AG09319 (cell line): ENCODE measurements at regions not wholly inside any gene's neighbourhood (a gene's known extent, or its start where the extent isn't known, plus 50 kb on each side); places are given as distances from the start of the nearest gene placed in this dataset.
A peak's percentile ranks its signal among the peaks of the same experiment; 100 is the strongest.
"Not testable (repeated sequence)": the region's sequence is repeated elsewhere in the genome, so short reads cannot be mapped to it uniquely, and the experiment has no call there.

Source experiments
- DNase-seq: peaks from one replicate; pipeline ENCODE4 v3.0.0-alpha.2; 2010; ENCODE audit warnings: low read depth; ENCODE audit errors: extremely low read depth
- TF ChIP-seq, protein P1 (sequence below): IDR thresholded peaks from 2 replicates; pipeline ENCODE4 v1.5.1; 2011; ENCODE audit warnings: low read depth, mild to moderate bottlenecking, inconsistent platforms, low read length, moderate library complexity

DNA sequence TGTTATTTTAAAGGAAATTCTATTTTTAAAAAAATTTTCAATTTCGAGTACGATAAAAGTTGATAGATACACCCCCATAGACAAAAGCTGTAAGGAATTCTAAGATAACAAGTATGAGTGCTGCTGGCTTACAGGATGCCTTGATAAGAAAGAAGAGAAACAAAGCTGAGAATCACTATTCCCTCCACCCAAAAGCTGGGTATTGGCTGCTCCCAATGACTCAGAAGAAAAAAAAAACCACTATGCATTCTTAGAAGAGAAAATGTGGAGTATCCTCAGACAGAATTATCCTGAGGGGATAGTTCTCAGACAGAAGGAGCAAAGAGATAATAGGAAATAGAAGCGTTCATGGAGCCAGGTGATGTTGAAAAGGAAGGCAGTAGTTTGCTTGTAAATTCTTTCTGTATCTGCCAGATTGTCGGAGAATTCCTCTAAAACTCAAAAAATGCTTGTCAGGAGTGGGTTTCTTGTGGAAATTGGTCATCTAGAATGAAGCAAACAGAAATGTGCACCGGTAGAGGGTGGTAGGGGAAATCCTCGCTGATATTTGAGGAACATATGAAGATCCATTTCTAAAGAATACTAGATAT, 217.5 kb upstream of the ADAMTS3 start:
- no peak for DNase-seq
- TF ChIP-seq, protein P1, sequence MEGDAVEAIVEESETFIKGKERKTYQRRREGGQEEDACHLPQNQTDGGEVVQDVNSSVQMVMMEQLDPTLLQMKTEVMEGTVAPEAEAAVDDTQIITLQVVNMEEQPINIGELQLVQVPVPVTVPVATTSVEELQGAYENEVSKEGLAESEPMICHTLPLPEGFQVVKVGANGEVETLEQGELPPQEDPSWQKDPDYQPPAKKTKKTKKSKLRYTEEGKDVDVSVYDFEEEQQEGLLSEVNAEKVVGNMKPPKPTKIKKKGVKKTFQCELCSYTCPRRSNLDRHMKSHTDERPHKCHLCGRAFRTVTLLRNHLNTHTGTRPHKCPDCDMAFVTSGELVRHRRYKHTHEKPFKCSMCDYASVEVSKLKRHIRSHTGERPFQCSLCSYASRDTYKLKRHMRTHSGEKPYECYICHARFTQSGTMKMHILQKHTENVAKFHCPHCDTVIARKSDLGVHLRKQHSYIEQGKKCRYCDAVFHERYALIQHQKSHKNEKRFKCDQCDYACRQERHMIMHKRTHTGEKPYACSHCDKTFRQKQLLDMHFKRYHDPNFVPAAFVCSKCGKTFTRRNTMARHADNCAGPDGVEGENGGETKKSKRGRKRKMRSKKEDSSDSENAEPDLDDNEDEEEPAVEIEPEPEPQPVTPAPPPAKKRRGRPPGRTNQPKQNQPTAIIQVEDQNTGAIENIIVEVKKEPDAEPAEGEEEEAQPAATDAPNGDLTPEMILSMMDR = no peak

DNA sequence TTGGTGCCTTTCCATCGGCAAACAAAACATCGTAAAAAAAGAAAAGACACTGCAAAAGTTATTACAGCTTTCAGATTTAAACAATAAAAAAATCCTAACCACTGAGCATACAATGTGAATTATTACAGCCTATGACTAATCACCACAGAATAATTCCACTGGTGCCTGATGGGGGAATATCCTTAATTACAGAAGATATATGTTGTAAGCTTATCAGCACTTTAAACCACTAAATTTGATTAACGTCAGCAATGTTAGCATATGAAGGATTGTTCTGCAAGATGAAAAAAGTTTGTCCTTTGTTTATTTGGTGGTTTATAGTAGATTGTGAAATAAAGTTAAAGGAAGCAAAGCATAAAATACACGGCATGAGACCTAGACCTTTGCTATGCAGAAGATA, 210.2 kb upstream of the ADAMTS3 start:
- no peak for DNase-seq
- TF ChIP-seq, protein P1 = no peak

DNA sequence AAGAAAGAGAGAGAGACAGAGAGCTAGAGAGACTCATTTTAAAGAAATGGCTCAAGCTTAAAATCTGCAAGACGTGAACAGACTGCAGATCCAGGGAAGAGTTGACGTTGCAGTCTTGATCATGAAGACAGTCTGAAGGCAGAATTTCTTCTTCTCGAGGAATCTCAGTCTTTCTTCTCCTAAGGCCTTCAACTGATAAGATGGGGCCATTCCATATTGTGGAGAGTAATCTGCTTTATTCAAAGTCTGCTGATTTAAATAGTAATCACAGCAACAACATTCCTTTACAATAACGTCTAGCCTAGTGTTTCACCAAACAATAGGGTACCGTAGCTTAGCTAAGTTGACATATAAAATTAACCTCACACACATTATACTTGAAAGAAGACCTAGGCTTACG, 208.4 kb upstream of the ADAMTS3 start:
- no peak for DNase-seq
- TF ChIP-seq, protein P1 = no peak

DNA sequence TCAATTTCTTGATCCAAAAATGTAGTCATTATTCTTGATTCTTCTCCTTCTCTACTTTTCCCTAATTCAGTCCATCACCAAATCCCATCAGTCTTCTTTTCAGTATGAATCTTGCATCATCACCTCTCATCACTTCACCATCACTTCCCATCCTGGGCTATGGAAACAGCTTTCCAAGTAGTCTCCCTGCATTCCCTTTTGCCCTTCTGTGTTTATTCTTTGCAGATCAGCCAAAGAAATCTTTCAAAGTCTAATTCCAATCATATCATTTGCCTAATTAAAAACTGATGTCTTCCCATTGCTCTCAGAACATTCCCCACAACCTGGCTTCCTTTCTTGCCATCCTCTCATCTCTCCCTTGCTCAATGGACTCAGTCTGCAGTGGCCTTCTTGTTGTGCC, 201.7 kb upstream of the ADAMTS3 start:
- DNase-seq = peak; percentile 15
- TF ChIP-seq, protein P1 = no peak

DNA sequence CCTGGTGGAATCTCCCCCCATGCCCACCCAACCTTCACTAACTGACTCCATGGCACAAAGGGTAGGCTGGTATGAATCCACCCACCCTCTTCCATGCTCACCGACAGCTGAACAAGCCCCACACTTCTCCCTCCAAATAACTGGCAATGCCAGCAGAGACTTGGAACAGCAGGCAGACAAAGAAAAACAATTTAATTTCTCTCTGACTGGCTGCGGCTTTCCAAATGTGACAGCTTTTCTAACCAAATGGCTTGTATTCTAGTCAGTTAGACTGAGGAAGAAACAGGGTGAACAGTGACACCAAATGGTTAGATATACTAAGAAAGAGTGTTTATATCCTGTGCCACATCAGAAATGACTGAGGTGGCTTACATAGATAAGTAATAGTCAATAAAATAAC, 199.3 kb upstream of the ADAMTS3 start:
- TF ChIP-seq, protein P1 = no peak
- no peak for DNase-seq

DNA sequence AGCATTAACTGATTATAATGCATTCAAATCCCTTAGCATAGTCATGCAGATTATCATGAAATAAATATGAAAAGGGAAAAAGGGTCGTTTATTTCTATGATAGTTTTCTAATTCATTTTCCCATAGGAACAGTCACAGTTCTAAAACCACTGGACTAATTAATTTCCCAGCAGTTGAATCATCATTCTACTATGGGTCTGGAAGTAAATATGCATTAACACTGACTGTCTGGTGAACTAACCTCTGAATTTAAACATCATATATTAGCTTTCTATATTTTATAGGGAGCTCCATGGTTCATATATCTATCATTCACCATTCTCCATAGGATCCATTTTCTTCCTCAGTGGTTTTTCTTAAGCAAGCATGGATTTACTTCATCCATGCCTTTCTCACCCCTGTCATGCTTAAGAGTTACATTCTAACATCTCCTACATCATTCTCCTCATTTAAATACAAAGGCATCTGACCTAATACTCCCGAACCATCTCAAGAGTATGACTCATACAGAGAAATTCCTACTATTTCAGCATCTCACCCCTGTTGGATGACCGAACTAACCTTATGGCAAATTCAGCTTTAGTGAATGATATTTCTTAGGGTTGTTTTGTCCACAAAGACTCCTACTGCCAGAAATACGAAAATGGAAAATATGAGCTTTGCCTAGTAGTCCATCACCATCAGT, 198.7 kb upstream of the ADAMTS3 start:
- TF ChIP-seq, protein P1 = no peak
- DNase-seq = peak; percentile 27

DNA sequence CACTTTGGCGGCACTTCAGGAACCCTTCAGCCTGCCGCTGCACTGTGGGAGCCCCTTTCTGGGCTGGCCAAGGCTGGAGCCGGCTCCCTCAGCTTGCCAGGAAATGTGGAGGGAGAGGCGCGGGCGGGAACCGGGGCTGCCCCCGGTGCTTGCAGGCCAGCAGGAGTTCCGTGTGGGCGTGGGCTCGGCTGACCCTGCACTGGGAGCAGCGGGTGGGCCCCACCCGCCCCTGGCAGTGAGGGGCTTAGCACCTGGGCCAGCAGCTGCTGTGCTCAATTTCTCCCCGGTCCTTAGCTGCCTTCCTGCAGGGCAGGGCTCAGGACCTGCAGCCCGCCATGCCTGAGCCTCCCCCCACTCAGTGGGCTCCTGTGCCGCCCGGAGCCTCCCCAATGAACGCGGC, 196.8 kb upstream of the ADAMTS3 start:
- DNase-seq = not testable (repeated sequence)

DNA sequence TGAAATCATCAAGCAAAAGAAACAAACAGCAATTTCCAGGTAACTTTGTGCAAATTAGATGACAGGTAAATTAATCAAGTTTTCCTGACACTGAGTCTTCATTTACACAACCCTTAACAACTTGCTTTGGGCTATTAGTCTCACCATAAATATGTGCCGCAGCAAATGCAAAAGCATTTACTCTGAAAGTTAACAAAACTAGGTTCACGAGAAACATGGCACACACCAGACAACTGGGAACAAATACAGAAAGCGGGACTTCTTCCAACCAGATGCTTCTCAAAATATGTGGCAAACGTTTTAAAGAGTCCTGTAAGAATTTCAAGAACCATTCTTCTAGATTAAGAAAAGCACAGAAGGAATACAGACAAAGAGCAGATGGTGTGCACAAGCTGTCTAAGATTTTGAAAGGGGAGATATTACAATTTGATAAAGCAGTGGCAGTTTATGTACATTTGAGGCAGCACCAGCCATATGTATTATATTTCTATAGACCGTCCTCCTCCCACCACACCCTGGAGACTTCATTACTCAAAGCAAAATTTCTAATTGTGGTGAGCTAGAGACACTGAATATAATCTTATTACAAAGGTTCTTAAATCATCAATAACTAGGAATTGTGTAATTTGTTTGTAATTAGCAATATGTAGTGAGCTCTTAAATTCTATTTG, 192.5 kb upstream of the ADAMTS3 start:
- TF ChIP-seq, protein P1 = no peak
- no peak for DNase-seq

DNA sequence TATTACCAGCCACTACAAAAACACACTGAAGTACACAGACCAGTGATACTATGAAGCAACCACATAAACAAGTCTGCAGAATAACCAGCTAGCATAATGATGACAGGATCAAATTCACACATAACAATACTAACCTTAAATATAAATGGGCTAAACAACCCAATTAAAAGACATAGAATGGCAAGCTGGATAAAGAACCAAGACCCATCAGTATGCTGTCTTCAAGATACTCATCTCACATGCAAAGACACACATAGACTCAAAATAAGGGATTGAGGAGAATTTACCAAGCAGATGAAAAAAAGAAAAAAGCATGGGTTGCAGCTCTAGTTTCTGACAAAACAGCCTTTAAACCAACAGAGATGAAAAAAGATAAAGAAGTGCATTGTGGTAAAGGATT, 184.4 kb upstream of the ADAMTS3 start:
- not testable (repeated sequence) for DNase-seq
